Activated naive CD8-positive, alpha-beta T cell treated with anti-CD3 and anti-CD28 coated beads for 36 hours (primary cell): ENCODE measurements at regions not wholly inside any gene's neighbourhood (a gene's known extent, or its start where the extent isn't known, plus 50 kb on each side); places are given as distances from the start of the nearest gene placed in this dataset.
"Not testable (repeated sequence)": the region's sequence is repeated elsewhere in the genome, so short reads cannot be mapped to it uniquely, and the experiment has no call there.

Experiments
- DNase-seq: peaks from one replicate; pipeline ENCODE4 v3.0.0; 2021
- H3K27ac Mint-ChIP-seq: one replicate; pipeline ENCODE4 v1.8.0; 2022; ENCODE audit warnings: mild to moderate bottlenecking, moderate library complexity, mixed read lengths
- H3K27me3 Mint-ChIP-seq: one replicate; pipeline ENCODE4 v1.8.0; 2022; ENCODE audit warnings: mild to moderate bottlenecking, mixed read lengths
- H3K36me3 Mint-ChIP-seq: one replicate; pipeline ENCODE4 v1.8.0; 2021; ENCODE audit warnings: mild to moderate bottlenecking, mixed read lengths
- H3K4me1 Mint-ChIP-seq: one replicate; pipeline ENCODE4 v1.8.0; 2021; ENCODE audit warnings: mixed read lengths
- H3K4me3 Mint-ChIP-seq: one replicate; pipeline ENCODE4 v1.8.0; 2022; ENCODE audit warnings: mild to moderate bottlenecking, moderate library complexity, mixed read lengths
- H3K9me3 Mint-ChIP-seq: one replicate; pipeline ENCODE4 v1.8.0; 2022; ENCODE audit warnings: mixed read lengths

DNA sequence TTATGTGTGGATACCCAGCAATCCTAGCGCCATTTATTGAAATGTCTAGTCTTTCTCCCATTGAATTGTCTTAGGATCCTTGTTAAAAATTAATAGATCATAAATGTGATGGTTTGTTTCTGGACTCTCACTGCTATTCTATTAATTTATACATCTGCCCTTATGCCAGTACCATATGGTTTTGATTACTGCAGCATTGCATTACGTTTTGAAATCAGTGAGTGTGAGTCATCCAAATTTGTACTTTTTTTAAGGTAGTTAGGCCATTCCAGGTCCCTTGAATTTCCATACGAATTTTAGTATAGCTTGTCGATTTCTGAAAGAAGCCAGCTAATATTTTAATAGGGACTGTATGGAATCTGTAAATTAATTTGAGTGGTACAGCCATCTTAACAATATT lies 648.6 kb upstream of the ZNF385D start:
- H3K9me3 Mint-ChIP-seq: peaks cover 10% of the 10 kb centered on the region
- H3K4me3 Mint-ChIP-seq: no peak overlapping the region
- no peaks in the 10 kb centered on the region for H3K36me3 Mint-ChIP-seq
- no peak for DNase-seq
- no peak overlapping the region for H3K27ac Mint-ChIP-seq
- H3K27me3 Mint-ChIP-seq: no peaks in the 10 kb centered on the region
- H3K4me1 Mint-ChIP-seq: no peaks in the 10 kb centered on the region

DNA sequence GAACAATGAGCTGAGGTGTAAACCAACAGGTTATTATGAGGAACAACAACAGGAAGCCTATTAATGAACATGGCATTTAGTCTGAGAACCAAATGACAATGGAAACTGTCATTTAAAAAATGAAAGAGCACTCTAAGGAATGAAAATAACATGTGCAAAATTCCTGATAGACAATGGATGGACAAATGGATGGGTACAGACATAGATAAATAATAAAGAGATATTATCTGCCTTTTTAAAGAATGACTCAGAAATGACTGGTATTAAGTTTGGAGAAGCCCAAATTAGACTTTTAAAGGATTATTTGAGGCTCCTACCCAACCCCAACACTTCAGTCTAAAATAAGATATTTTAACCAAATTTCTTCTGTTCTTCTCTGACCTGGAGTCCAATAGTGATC lies 650.5 kb upstream of the ZNF385D start:
- Mint-ChIP-seq H3K4me3 (no peak overlapping the region), H3K4me1 (no peaks in the 10 kb centered on the region), H3K27me3 (no peaks in the 10 kb centered on the region), H3K27ac (no peak overlapping the region), H3K9me3 (peaks cover 10% of the 10 kb centered on the region), H3K36me3 (no peaks in the 10 kb centered on the region)
- no peak for DNase-seq

DNA sequence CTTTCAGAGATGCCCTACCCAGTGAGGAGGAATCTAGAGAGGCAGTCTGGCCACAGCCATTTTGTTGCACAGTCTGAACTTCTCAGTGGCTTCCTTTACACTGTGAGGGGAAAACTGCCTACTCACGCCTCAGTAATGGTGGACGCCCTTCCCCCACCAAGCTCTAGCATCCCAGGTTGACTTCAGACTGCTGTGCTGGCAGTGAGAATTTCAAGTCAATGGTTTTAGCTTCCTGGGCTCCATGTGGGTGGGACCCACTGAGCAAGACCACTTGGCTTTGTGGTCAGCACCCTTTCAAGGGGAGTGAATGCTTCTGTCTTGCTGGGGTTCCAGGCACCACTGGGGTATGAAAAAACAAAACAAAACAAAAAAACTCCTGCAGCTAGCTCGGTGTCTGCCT lies 663.2 kb upstream of the ZNF385D start:
- Mint-ChIP-seq H3K9me3 (peaks cover 3% of the 10 kb centered on the region), H3K4me3 (no peak overlapping the region), H3K27ac (no peak overlapping the region), H3K27me3 (no peaks in the 10 kb centered on the region), H3K4me1 (no peaks in the 10 kb centered on the region), H3K36me3 (no peaks in the 10 kb centered on the region)
- DNase-seq: no peak

DNA sequence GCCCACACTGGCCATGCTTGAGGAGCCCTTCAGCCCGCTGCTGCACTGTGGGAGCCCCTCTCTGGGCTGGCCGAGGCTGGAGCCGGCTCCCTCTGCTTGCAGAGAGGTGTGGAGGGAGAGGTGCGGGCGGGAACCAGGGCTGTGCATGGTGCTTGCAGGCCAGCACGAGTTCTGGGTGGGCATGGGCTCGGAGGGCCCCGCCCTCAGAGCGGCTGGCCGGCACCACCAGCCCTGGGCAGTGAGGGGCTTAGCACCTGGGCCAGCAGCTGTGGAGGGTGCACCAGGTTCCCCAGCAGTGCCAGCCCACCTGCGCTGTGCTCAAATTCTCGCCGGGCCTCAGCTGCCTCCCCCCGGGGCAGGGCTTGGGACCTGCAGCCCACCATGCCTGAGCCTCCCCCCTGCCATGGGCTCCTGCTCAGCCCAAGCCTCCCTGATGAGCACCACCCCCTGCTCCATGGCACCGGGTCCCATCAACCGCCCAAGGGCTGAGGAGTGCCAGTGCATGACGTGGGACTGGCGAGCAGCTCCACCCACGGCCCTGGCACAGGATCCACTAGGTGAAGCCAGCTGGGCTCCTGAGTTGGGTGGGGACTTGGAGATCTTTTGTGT lies 665.9 kb upstream of the ZNF385D start:
- H3K4me1 Mint-ChIP-seq, H3K4me3 Mint-ChIP-seq, H3K9me3 Mint-ChIP-seq: not testable (repeated sequence)

DNA sequence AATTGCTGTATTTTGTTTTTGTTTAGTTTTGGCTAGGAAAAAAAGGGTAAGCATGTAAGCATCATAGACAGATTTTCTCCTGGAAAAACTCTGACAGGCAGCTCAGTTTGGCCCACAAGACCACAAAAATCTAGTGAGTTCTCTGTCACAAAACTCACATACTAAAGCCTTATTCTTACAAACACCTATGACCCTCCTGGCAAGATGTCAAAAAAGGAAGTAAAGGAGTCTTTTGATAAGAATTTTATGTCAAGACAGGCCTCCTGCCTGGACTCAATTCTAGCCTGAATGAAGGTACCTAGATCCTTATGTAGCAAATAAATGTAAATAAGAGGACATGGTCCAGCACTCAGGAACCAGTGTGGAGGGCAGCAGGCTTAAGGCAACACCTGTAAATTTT lies 668.3 kb upstream of the ZNF385D start:
- H3K9me3 Mint-ChIP-seq: peaks cover 3% of the 10 kb centered on the region
- no peak overlapping the region for H3K4me3 Mint-ChIP-seq
- no peak overlapping the region for H3K27ac Mint-ChIP-seq
- H3K4me1 Mint-ChIP-seq: no peaks in the 10 kb centered on the region
- no peaks in the 10 kb centered on the region for H3K27me3 Mint-ChIP-seq
- DNase-seq: no peak
- H3K36me3 Mint-ChIP-seq: no peaks in the 10 kb centered on the region

More for the DNA sequence above, 665.9 kb upstream of the ZNF385D start:
- DNase-seq, H3K36me3 Mint-ChIP-seq, H3K27me3 Mint-ChIP-seq, H3K27ac Mint-ChIP-seq: not testable (repeated sequence)

DNA sequence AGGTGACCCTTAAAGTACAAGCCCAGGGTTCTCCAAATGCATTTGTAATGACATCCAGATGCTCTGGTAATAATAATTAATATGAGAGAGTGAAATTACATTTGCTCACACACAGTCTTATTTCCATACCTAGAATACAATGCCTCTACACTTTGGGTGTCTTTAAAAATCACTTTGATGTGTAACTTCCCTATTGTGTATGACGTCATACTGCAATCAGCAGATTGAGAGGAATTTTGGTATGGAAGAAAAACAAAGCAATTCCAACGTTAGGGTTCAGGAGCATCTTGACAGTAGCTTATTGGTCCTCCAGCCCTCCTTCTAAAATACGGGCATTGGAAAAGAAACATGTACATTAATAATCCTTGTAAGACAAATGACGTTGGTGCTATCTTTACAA lies 670.6 kb upstream of the ZNF385D start:
- Mint-ChIP-seq H3K9me3 (peaks cover 3% of the 10 kb centered on the region), H3K27me3 (no peaks in the 10 kb centered on the region), H3K36me3 (no peaks in the 10 kb centered on the region)

DNA sequence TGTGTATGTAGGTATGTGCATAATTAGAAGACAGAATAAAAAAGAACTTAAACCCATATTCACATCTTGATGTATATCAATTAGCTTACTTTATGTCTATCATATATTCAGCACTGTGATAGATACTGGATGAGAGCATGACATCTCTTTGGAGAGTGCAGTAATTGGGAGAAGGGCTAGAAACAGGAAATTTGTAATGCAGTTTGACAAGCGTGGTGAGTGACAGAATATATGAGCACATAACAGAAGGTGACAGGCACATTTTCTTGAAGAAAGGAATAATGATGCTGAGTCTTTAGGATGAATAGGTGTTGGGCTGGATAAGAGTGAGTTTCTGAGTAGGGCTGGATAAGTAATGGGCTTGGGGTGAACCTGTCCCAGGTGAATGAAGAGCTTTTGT lies 680.3 kb upstream of the ZNF385D start:
- Mint-ChIP-seq H3K4me1 (no peaks in the 10 kb centered on the region), H3K27ac (no peak overlapping the region), H3K4me3 (no peak overlapping the region), H3K9me3 (no peaks in the 10 kb centered on the region), H3K27me3 (no peaks in the 10 kb centered on the region), H3K36me3 (no peaks in the 10 kb centered on the region)
- DNase-seq: no peak

More for the DNA sequence above, 670.6 kb upstream of the ZNF385D start:
- Mint-ChIP-seq H3K4me3 (no peak overlapping the region), H3K27ac (no peak overlapping the region), H3K4me1 (no peaks in the 10 kb centered on the region)
- no peak for DNase-seq

DNA sequence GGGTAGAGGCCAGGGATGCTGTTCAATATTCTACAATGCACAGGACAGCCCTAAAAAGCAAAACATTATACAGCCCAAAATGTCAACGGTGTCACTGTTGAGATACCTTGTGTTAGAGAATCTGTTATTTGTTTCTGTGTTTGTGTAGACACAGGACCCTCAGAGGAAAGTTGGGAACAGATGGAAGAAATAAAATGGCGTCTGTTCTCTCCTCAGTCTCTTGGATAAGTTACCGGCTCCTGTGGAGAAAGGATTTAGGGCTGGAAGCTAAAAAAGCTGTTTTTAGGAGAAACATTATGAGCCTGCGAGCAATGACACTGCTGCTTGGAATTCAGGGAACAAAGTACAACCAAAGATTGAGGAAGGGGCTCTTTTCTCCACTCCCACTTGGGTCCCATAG lies 688.6 kb upstream of the ZNF385D start:
- H3K36me3 Mint-ChIP-seq: no peaks in the 10 kb centered on the region

DNA sequence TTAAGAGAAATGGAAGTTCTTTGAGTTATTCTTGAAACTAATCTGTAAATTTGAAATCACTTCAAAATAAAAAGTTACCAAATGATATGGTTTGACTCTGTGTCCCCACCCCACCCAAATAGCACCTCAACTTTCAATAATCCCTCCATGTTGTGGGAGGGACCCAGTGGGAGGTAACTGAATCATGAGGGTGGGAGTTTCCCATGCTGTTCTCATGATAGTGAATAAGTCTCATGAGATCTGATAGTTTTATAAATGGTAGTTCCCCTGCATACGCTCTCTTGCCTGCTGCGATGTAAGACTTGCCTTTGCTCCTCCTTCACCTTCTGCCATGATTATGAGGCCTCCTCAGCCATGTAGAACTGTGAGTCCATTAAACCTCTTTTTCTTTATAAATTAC lies 690.7 kb upstream of the ZNF385D start:
- no peak overlapping the region for H3K4me3 Mint-ChIP-seq
- no peak overlapping the region for H3K27ac Mint-ChIP-seq
- no peak for DNase-seq
- H3K27me3 Mint-ChIP-seq: no peaks in the 10 kb centered on the region
- no peaks in the 10 kb centered on the region for H3K4me1 Mint-ChIP-seq
- peaks cover 3% of the 10 kb centered on the region for H3K9me3 Mint-ChIP-seq
- no peaks in the 10 kb centered on the region for H3K36me3 Mint-ChIP-seq

More for the DNA sequence above, 688.6 kb upstream of the ZNF385D start:
- H3K4me3 Mint-ChIP-seq: no peak overlapping the region
- H3K27me3 Mint-ChIP-seq: no peaks in the 10 kb centered on the region
- H3K4me1 Mint-ChIP-seq: no peaks in the 10 kb centered on the region
- peaks cover 3% of the 10 kb centered on the region for H3K9me3 Mint-ChIP-seq
- no peak overlapping the region for H3K27ac Mint-ChIP-seq
- no peak for DNase-seq

DNA sequence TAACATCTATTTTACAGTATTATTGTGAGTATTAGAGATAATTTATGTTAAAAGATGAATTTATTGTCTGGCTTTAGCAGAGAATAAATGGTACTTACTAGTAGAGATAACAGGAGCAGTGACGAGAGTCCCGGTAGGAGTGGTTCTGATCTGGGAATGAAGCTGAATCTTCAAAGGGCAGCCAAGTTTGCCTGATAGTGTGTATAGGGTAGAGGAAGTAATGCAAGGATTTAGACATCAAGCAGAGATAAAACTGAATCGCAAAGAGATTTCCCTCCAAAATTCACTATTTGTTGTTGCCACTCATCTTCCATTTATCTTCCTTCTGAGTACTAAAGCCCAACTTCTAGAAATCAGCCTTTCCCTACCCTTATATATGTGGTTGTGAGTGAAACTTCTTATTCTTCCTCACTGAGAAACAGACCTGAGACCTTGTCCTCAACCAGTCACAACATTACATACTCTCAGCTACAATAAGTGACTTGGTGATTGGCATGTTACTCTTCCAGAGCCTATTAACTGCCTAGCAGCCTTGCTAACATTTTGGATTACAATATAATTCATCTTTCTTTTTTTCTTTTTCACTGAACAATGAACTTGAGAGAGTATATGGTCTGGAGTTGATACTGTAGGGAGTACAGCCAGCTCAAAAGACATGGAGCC lies 692.7 kb upstream of the ZNF385D start:
- Mint-ChIP-seq H3K36me3 (no peaks in the 10 kb centered on the region), H3K27me3 (no peaks in the 10 kb centered on the region), H3K27ac (no peak overlapping the region), H3K4me1 (no peaks in the 10 kb centered on the region), H3K9me3 (peaks cover 4% of the 10 kb centered on the region), H3K4me3 (no peak overlapping the region)
- no peak for DNase-seq

DNA sequence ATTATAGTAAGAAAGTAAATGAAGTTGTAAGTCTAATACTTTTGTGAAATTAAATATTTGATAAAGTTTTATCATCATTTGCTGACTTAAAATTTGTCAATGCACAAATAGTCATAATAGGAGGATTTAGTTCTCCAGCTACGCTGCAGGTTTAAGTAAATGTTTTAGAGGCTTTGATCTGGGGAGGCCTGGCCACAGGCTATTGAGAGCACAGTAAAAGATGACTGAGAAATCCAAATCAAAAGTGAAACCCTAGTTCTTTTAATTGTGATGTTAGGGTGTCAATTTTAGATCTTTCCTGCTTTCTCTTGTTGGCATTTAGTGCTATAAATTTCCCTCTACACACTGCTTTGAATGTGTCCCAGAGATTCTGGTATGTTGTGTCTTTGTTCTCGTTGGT lies 694.3 kb upstream of the ZNF385D start:
- H3K4me3 Mint-ChIP-seq, H3K4me1 Mint-ChIP-seq, H3K9me3 Mint-ChIP-seq, H3K27me3 Mint-ChIP-seq, H3K36me3 Mint-ChIP-seq, DNase-seq, H3K27ac Mint-ChIP-seq: not testable (repeated sequence)

DNA sequence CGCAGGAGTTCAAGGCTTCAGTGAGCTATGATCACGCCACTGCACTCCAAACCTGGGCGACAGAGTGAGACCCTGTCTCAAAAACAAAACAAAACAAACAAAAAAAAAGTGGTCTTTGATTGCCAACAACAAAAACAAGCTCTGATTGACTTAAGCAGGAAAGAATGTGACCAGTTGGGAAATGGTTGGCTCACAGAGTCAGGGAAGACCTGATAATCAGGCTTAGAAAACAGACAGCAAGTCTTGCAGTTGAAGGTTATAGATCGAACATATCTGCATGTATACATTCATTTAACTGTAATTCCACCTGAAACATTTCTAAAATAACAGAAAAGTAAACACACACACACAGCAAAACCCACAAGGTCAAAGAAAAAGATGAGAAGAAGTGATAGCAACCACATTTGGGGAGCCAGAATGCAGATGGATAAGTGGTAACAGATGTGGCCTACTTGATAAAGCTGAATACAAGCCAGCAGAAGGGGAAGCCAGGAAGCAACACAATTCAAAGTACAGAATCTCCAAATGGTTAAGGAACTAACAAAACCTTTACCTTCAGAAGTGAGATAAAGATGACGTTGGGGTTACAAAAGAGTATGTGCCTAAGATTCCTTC lies 699.9 kb upstream of the ZNF385D start:
- no peak for DNase-seq
- Mint-ChIP-seq H3K27me3 (no peaks in the 10 kb centered on the region), H3K36me3 (no peaks in the 10 kb centered on the region), H3K27ac (no peak overlapping the region), H3K4me1 (no peaks in the 10 kb centered on the region), H3K9me3 (peaks cover 1% of the 10 kb centered on the region), H3K4me3 (no peak overlapping the region)

DNA sequence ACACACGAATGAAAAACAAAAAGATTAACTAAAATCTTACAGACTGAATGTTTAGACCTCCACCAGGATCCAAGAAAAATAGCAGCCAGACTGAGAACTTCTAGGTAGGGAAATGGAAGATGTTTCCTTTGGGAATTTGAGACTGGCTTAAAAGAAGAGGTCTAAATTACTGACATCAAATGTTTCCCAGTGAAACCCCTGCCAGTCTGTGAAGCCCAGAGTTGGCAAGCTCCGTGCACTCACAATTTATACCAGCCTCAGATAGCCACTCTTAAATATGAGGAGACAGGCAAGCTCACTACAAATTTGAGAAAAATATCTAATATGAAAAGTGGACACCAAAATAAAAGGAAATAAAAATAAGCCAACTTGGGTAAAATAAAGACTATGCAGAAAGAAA lies 700.5 kb upstream of the ZNF385D start:
- Mint-ChIP-seq H3K27me3 (no peaks in the 10 kb centered on the region), H3K36me3 (no peaks in the 10 kb centered on the region), H3K4me1 (no peaks in the 10 kb centered on the region), H3K27ac (no peak overlapping the region), H3K4me3 (no peak overlapping the region), H3K9me3 (peaks cover 1% of the 10 kb centered on the region)
- no peak for DNase-seq

DNA sequence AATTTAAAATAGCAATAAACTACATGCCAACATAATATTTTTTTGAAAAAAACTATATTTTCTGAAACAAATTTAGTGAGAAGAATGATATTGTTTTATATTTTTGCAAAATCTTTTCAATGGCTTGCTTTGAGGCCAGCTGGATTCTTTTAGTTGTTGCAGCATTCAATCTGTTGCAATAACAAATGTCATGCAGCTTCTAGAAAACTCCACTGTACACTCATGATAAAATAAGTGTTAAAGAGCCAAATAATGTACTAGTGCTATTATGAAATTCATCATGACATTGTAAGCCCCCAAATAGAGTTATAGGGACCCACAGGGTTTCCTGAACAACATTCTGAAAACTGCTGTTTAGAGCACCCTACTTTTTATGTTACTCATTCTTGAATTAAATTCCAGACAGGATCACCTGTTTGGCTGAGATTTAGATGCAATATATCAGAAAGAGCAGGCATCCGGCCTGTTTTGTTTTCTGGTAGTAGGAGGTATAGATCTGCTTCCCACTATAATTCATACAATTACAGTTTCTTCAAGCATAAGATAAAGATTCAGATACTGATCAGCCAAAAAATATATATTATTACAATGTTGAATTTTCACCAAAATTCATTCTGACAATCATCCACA lies 703.0 kb upstream of the ZNF385D start:
- Mint-ChIP-seq H3K4me1 (no peaks in the 10 kb centered on the region), H3K4me3 (no peak overlapping the region), H3K36me3 (no peaks in the 10 kb centered on the region), H3K27ac (no peak overlapping the region), H3K27me3 (no peaks in the 10 kb centered on the region), H3K9me3 (no peaks in the 10 kb centered on the region)
- no peak for DNase-seq

DNA sequence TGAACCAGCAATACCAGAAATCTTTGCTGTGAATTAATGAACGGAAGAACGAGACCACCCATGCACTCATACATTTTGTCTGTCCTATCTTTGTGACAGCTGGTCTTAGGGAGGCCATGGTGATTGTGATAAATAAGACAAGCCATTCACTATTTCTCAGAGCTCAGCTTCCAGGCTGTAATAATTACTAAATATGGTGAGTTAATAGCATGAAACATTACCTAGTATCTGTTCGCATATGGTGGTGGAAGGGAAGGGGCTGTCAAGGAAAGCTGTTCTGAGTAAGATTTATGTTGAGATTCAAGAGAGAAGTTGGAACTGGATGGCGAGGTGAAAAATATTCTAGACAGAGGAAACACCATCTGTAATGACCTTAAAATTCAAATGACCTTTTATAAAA lies 719.0 kb upstream of the ZNF385D start:
- no peaks in the 10 kb centered on the region for H3K9me3 Mint-ChIP-seq

DNA sequence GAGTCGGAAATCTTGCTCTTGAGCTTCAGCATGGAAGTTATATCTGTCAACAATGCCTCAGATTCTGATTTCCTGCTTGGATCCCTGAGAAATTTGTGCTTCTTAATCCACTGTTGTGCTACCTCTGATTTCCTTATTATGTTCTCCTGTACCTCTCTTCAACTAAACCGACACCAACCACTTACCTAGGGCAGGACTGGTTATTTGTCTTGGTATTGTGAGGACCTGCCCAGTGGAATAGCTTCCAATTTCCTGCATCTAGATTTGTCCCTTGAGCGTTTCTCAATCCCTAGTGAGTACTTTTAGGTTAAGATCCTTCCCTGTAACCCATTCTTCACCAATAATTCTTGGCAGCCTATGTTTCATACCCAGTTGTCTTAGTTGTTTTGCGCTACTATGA lies 720.5 kb upstream of the ZNF385D start:
- H3K4me1 Mint-ChIP-seq: no peaks in the 10 kb centered on the region
- H3K4me3 Mint-ChIP-seq: no peak overlapping the region
- no peaks in the 10 kb centered on the region for H3K27me3 Mint-ChIP-seq
- H3K9me3 Mint-ChIP-seq: no peaks in the 10 kb centered on the region
- no peak for DNase-seq
- no peaks in the 10 kb centered on the region for H3K36me3 Mint-ChIP-seq
- H3K27ac Mint-ChIP-seq: no peak overlapping the region

More for the DNA sequence above, 719.0 kb upstream of the ZNF385D start:
- Mint-ChIP-seq H3K4me3 (no peak overlapping the region), H3K4me1 (no peaks in the 10 kb centered on the region), H3K27me3 (no peaks in the 10 kb centered on the region), H3K36me3 (no peaks in the 10 kb centered on the region), H3K27ac (no peak overlapping the region)
- no peak for DNase-seq
